ENCODE measurements at regions not wholly inside any gene's neighbourhood (a gene's known extent, or its start where the extent isn't known, plus 50 kb on each side); places are given as distances from the start of the nearest gene placed in this dataset.

DNA sequence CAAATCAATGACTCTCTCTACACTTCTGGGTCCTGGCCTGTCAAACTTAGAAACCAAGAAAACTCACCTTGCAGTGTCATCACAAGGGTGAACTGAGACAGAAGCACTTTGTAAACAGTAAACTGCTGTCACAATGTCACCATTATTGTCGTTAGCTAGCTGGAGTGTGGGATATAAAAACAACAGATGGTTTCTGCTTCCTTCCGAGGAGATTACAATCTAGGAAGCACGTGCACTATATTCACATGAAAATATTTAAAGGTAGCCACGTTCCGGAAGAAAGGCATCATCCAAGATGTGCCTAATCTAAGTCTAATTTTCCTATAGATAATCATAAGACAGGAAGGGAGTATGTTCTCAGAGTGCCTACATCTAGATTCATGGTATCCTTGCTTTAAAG is 64.7 kb upstream of the ACSL1 start:
- WGBS, 2 donors (ENCODE audit: extremely low coverage in 2 of 2, insufficient read length in 2 of 2, insufficient replicate concordance in 1 of 2), result no CpG with 5 or more reads among the region's 5 CpGs
- peaks cover 0 to 5% (median 0%) of the 10 kb centered on the region in 3 experiments for H3K27me3 ChIP-seq (ENCODE audit: control insufficient read depth in 3 of 3, insufficient read depth in 3 of 3, low read depth in 1 of 3, low read length in 3 of 3)
- H2BK15ac ChIP-seq (ENCODE audit: low read length), result no peak overlapping the region
- H3K4me1 ChIP-seq (ENCODE audit: control insufficient read depth in 2 of 2, insufficient read depth in 1 of 2, low read depth in 1 of 2, low read length in 2 of 2), result no peaks in the 10 kb centered on the region
- H2AFZ ChIP-seq (ENCODE audit: low read length), result no peak overlapping the region
- H3K14ac ChIP-seq (ENCODE audit: low read length), result no peak overlapping the region
- no peak overlapping the region for H4K8ac ChIP-seq (ENCODE audit: low read depth, low read length)
- no peak overlapping the region for H3K4me3 ChIP-seq (ENCODE audit: low read length in 2 of 2)
- DNase-seq (ENCODE audit: low spot score), result no peak
- H2BK12ac ChIP-seq (ENCODE audit: low read length), result no peak overlapping the region
- H3K36me3 ChIP-seq (replicated peaks in 1 of 2; ENCODE audit: control insufficient read depth in 2 of 2, insufficient read depth in 2 of 2, low read length in 2 of 2), result no peaks in the 10 kb centered on the region
- no peak overlapping the region for H3K23ac ChIP-seq (ENCODE audit: low read depth, low read length, poor library complexity)
- no peak overlapping the region for H3K9ac ChIP-seq (ENCODE audit: low read depth, low read length, poor library complexity)
- H2BK120ac ChIP-seq (ENCODE audit: low read depth, low read length), result no peak overlapping the region
- no peak overlapping the region for H3K18ac ChIP-seq (ENCODE audit: low read length)
- no peak overlapping the region for H3K4me2 ChIP-seq (ENCODE audit: insufficient read depth, low read length, poor library complexity, severe bottlenecking)
- no peak overlapping the region for H3K4ac ChIP-seq (ENCODE audit: low read length)
- H4K91ac ChIP-seq (ENCODE audit: low read depth, low read length, poor library complexity), result no peak overlapping the region
- H3K79me1 ChIP-seq (ENCODE audit: low read depth, low read length), result no peaks in the 10 kb centered on the region
- H2AK5ac ChIP-seq (ENCODE audit: low read depth, low read length), result no peak overlapping the region
- H2BK5ac ChIP-seq (ENCODE audit: low read length), result no peak overlapping the region
- H3K9me3 ChIP-seq (replicated peaks in 1 of 2; ENCODE audit: control insufficient read depth in 2 of 2, insufficient read depth in 1 of 2, low read depth in 1 of 2, low read length in 2 of 2), result no peaks in the 10 kb centered on the region
- H3K27ac ChIP-seq (replicated peaks; ENCODE audit: low read length), result no peak overlapping the region

DNA sequence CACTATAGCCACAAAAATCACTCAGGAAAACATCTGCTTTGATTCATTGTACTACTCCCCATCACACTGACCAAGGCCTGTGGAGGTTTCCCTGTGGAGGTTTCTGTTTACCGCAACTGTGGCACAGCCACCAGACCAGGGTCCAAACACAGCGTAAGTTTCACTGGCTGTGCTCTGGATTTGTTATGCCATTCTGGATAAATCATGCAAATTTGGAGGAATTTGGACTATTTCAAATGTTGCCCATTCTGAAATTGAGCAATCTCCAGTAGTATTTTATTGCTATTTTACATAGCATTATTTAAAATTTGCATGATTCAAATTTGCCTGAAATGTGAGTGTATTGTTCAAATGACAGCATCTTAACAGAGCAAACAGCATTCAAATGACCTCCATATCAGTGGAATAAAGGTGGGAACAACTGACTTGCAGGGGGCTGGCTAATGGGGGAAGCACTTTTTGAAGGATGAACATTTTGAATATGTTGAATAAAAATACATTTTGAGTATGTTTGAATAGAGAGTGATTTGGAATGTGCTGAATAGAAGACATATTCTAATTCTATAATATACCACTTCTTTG is 66.1 kb upstream of the ACSL1 start:
- Histone ChIP-seq H2BK12ac (ENCODE audit: low read length) (no peak overlapping the region), H2BK5ac (ENCODE audit: low read length) (no peak overlapping the region), H3K79me1 (ENCODE audit: low read depth, low read length) (no peaks in the 10 kb centered on the region), H3K4me3 (ENCODE audit: low read length in 2 of 2) (no peak overlapping the region), H3K4me1 (ENCODE audit: control insufficient read depth in 2 of 2, insufficient read depth in 1 of 2, low read depth in 1 of 2, low read length in 2 of 2) (no peaks in the 10 kb centered on the region), H3K23ac (ENCODE audit: low read depth, low read length, poor library complexity) (no peak overlapping the region), H3K27me3 (ENCODE audit: control insufficient read depth in 3 of 3, insufficient read depth in 3 of 3, low read depth in 1 of 3, low read length in 3 of 3) (peaks cover 0 to 5% (median 0%) of the 10 kb centered on the region in 3 experiments), H4K91ac (ENCODE audit: low read depth, low read length, poor library complexity) (no peak overlapping the region), H3K36me3 (replicated peaks in 1 of 2; ENCODE audit: control insufficient read depth in 2 of 2, insufficient read depth in 2 of 2, low read length in 2 of 2) (no peaks in the 10 kb centered on the region), H2AFZ (ENCODE audit: low read length) (no peak overlapping the region), H3K18ac (ENCODE audit: low read length) (no peak overlapping the region), H3K4me2 (ENCODE audit: insufficient read depth, low read length, poor library complexity, severe bottlenecking) (no peak overlapping the region), H3K4ac (ENCODE audit: low read length) (no peak overlapping the region), H3K27ac (replicated peaks; ENCODE audit: low read length) (no peak overlapping the region), H2BK15ac (ENCODE audit: low read length) (no peak overlapping the region), H3K9me3 (replicated peaks in 1 of 2; ENCODE audit: control insufficient read depth in 2 of 2, insufficient read depth in 1 of 2, low read depth in 1 of 2, low read length in 2 of 2) (no peaks in the 10 kb centered on the region), H4K8ac (ENCODE audit: low read depth, low read length) (no peak overlapping the region), H3K14ac (ENCODE audit: low read length) (no peak overlapping the region), H2AK5ac (ENCODE audit: low read depth, low read length) (no peak overlapping the region), H2BK120ac (ENCODE audit: low read depth, low read length) (no peak overlapping the region), H3K9ac (ENCODE audit: low read depth, low read length, poor library complexity) (no peak overlapping the region)
- DNase-seq (ENCODE audit: low spot score), result no peak
- WGBS, 2 donors (ENCODE audit: extremely low coverage in 2 of 2, insufficient read length in 2 of 2, insufficient replicate concordance in 1 of 2), result no CpG with 5 or more reads among the region's 2 CpGs

DNA sequence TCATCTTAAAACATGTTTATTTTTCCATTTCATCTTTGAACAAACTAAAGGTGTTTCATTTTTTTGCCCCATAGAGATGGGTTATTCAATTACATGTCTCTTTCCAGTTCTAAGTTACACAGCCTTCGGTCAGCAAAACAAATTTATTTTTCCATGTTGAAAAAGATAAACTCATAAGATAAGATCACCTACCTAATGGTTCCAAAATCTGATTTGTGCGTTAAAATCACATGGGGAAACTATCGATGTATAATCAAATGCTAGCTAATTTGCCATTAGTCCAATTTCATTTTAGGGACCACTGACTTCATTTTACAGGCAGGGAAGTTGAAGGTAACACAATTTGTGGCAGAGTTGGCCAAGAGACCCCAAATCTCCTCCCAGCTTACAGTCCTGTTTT is 67.2 kb upstream of the ACSL1 start:
- H3K79me1 ChIP-seq (ENCODE audit: low read depth, low read length), result no peaks in the 10 kb centered on the region
- no peak overlapping the region for H4K91ac ChIP-seq (ENCODE audit: low read depth, low read length, poor library complexity)
- H3K9ac ChIP-seq (ENCODE audit: low read depth, low read length, poor library complexity), result no peak overlapping the region
- no peaks in the 10 kb centered on the region for H3K36me3 ChIP-seq (replicated peaks in 1 of 2; ENCODE audit: control insufficient read depth in 2 of 2, insufficient read depth in 2 of 2, low read length in 2 of 2)
- H3K4ac ChIP-seq (ENCODE audit: low read length), result no peak overlapping the region
- no peak overlapping the region for H2AFZ ChIP-seq (ENCODE audit: low read length)
- no peaks in the 10 kb centered on the region for H3K4me1 ChIP-seq (ENCODE audit: control insufficient read depth in 2 of 2, insufficient read depth in 1 of 2, low read depth in 1 of 2, low read length in 2 of 2)
- no CpG with 5 or more reads among the region's 3 CpGs for WGBS, 2 donors (ENCODE audit: extremely low coverage in 2 of 2, insufficient read length in 2 of 2, insufficient replicate concordance in 1 of 2)
- H3K4me2 ChIP-seq (ENCODE audit: insufficient read depth, low read length, poor library complexity, severe bottlenecking), result no peak overlapping the region
- H2BK120ac ChIP-seq (ENCODE audit: low read depth, low read length), result no peak overlapping the region
- no peak overlapping the region for H4K8ac ChIP-seq (ENCODE audit: low read depth, low read length)
- no peak overlapping the region for H2BK5ac ChIP-seq (ENCODE audit: low read length)
- H3K27ac ChIP-seq (replicated peaks; ENCODE audit: low read length), result no peak overlapping the region
- H2BK15ac ChIP-seq (ENCODE audit: low read length), result no peak overlapping the region
- no peak overlapping the region for H2BK12ac ChIP-seq (ENCODE audit: low read length)
- H3K4me3 ChIP-seq (ENCODE audit: low read length in 2 of 2), result no peak overlapping the region
- no peak overlapping the region for H2AK5ac ChIP-seq (ENCODE audit: low read depth, low read length)
- no peak overlapping the region for H3K14ac ChIP-seq (ENCODE audit: low read length)
- no peaks in the 10 kb centered on the region for H3K9me3 ChIP-seq (replicated peaks in 1 of 2; ENCODE audit: control insufficient read depth in 2 of 2, insufficient read depth in 1 of 2, low read depth in 1 of 2, low read length in 2 of 2)
- H3K18ac ChIP-seq (ENCODE audit: low read length), result no peak overlapping the region
- H3K23ac ChIP-seq (ENCODE audit: low read depth, low read length, poor library complexity), result no peak overlapping the region
- no peak for DNase-seq (ENCODE audit: low spot score)
- peaks cover 0 to 4% (median 0%) of the 10 kb centered on the region in 3 experiments for H3K27me3 ChIP-seq (ENCODE audit: control insufficient read depth in 3 of 3, insufficient read depth in 3 of 3, low read depth in 1 of 3, low read length in 3 of 3)

DNA sequence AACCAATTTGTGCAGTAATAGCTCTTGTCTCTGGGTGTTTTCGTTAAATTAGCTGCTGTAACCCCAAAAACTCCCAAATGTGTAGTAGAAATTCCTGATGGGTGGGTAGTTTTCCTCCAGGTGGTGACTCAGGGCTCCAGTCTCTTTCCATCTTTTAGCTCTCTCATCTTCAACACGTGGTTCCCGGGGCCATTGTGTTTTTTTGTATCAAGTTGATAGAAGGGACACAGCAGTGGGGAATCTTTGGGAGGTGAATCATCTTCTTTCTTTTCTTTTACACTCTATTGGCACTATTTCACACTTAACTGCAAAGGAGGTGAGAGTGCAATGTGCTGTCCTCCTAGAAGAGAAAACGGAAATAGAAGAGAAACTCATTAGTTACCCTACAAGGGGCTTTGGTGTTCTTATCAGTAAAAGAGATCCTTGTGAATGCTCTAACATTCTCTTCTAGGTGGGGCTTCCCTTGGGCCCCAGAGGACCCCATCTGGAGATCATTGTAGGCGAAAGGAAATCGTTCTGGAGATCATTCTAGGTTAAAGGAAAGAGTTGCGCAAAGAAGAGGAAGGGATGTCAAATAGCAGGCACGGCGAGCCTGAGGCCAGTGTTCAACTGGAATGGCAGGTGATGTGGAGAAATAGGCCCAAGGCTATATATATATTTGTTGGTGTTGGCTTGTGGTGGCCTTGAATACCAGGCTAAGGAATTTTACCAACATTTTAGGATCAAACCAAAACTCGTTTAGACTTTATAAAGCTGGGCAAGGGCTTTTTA is 68.2 kb upstream of the ACSL1 start:
- no peak overlapping the region for H2AK5ac ChIP-seq (ENCODE audit: low read depth, low read length)
- no peak for DNase-seq (ENCODE audit: low spot score)
- no peak overlapping the region for H4K91ac ChIP-seq (ENCODE audit: low read depth, low read length, poor library complexity)
- H3K27ac ChIP-seq (replicated peaks; ENCODE audit: low read length), result no peak overlapping the region
- WGBS, 2 donors (ENCODE audit: extremely low coverage in 2 of 2, insufficient read length in 2 of 2, insufficient replicate concordance in 1 of 2), result no CpG with 5 or more reads among the region's 10 CpGs
- no peak overlapping the region for H2BK12ac ChIP-seq (ENCODE audit: low read length)
- H3K4me3 ChIP-seq (ENCODE audit: low read length in 2 of 2), result no peak overlapping the region
- H3K27me3 ChIP-seq (ENCODE audit: control insufficient read depth in 3 of 3, insufficient read depth in 3 of 3, low read depth in 1 of 3, low read length in 3 of 3), result peaks cover 0 to 3% (median 0%) of the 10 kb centered on the region in 3 experiments
- no peak overlapping the region for H3K23ac ChIP-seq (ENCODE audit: low read depth, low read length, poor library complexity)
- no peak overlapping the region for H3K14ac ChIP-seq (ENCODE audit: low read length)
- no peak overlapping the region for H3K18ac ChIP-seq (ENCODE audit: low read length)
- no peaks in the 10 kb centered on the region for H3K4me1 ChIP-seq (ENCODE audit: control insufficient read depth in 2 of 2, insufficient read depth in 1 of 2, low read depth in 1 of 2, low read length in 2 of 2)
- no peak overlapping the region for H3K4ac ChIP-seq (ENCODE audit: low read length)
- no peak overlapping the region for H2BK5ac ChIP-seq (ENCODE audit: low read length)
- H2BK15ac ChIP-seq (ENCODE audit: low read length), result no peak overlapping the region
- H3K36me3 ChIP-seq (replicated peaks in 1 of 2; ENCODE audit: control insufficient read depth in 2 of 2, insufficient read depth in 2 of 2, low read length in 2 of 2), result no peaks in the 10 kb centered on the region
- no peak overlapping the region for H3K9ac ChIP-seq (ENCODE audit: low read depth, low read length, poor library complexity)
- H2BK120ac ChIP-seq (ENCODE audit: low read depth, low read length), result no peak overlapping the region
- no peak overlapping the region for H2AFZ ChIP-seq (ENCODE audit: low read length)
- no peaks in the 10 kb centered on the region for H3K79me1 ChIP-seq (ENCODE audit: low read depth, low read length)
- no peak overlapping the region for H4K8ac ChIP-seq (ENCODE audit: low read depth, low read length)
- no peak overlapping the region for H3K4me2 ChIP-seq (ENCODE audit: insufficient read depth, low read length, poor library complexity, severe bottlenecking)
- H3K9me3 ChIP-seq (replicated peaks in 1 of 2; ENCODE audit: control insufficient read depth in 2 of 2, insufficient read depth in 1 of 2, low read depth in 1 of 2, low read length in 2 of 2), result no peaks in the 10 kb centered on the region

Data from neuronal stem cell (in vitro differentiated cells).